Stimulated activated CD4-positive, alpha-beta T cell treated with anti-CD3 and anti-CD28 coated beads, Interleukin-15, amount 100 ng/mL, for 24 hours (primary cell): ENCODE measurements at regions not wholly inside any gene's neighbourhood (a gene's known extent, or its start where the extent isn't known, plus 50 kb on each side); places are given as distances from the start of the nearest gene placed in this dataset.

ENCODE experiments used
- DNase-seq: peaks from one replicate; pipeline ENCODE4 v3.0.0-alpha.2; 2020

- no peak for DNase-seq
These were observed 118.1 kb upstream of the CXCR4 start for GRCh38 chr2:136236019-136236418.

DNA sequence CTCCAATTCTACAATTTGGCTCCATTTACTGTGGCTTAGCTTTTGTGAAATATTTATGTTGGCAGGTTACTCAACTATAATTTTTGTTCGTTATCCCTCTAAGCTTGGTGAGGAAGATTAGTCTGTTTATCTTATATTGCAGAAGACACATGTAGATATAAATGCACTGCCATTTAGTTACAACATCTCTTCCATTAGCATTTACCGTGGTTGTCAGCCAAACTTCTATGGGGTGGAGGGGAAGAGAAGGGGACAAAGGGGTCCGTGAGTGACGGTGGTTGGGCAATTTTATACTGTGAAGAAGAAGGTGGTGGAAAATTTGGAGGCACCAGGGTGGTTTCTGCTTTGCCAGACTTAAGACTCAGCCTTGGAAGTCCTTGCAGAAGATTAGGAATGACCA is 117.6 kb upstream of the CXCR4 start:
- DNase-seq: no peak

DNA sequence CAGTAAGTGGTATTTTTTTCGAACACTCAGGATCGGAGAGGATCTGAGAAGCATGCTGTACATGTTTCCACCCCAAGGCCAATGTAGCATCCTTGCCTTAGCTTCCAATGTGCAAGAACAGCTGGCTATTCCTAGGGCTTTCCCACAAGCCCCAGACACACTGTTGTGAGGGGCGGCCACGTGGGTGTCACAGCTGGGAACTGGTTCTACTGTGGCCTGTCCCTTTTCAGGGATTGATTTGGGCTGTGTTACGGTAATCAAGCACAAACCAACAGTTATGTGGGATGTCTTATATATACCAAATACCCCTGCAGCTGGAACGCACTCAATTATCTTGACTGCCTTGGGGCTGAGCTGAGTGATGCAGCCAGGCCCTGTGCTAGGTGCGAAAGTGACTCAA is 116.3 kb upstream of the CXCR4 start:
- DNase-seq: no peak

GRCh38 chr2:136233298-136233697 is 115.3 kb upstream of the CXCR4 start:
- DNase-seq: no peak

DNA sequence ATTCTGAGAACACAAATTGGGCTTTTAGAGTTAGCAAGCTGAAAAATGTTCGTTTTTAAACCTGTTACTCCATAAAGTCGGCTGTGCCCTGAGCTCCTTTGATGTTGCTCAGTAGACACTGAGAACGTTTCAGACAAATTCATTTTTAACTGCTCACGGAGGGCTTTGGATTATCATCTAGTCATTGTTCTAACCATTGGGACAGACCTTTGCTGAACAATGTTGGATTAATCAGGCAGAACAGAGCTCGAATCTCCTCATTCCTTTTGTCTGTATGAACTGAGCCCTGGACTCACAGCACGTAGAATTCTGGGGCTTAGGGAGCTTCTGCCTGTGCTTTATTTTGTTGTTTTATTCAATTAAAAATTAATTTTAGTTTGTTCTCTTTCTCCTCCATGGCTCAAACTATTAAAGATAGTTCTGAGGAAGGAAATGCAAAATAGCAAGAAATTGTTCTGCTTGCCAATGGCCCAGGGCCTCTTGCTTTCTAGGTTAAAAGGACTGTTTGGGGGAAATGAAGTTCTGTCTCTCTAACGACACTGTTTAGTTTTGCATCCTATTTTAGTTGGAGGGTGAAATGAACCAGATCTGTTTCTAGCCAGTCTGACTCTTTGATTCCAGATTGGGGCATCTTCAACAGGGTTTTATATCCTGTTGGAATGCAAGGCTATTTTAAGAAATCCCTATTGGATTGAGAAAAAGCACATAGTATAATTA is 114.7 kb upstream of the CXCR4 start:
- DNase-seq: no peak

DNA sequence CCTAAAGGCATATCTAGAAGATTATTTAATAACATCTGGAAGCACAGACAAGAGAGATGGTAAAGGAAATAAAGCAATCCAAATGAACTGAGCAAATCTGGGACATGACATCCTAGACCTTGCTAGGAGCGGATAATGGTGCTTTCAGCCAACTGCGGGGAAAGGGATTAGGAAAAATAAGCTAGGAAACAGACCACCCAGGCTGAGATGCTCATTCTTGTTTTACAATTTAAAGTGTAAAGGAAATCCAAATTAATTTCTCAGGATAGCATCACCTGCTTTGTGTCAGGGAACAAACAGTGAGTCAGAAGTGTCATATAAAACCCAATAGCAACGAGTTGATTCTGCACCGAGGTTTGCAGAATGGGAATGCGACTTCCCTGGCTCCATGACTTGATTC is 112.5 kb upstream of the CXCR4 start:
- no peak for DNase-seq

GRCh38 chr2:136226903-136227302 is 109.0 kb upstream of the CXCR4 start:
- no peak for DNase-seq

DNA sequence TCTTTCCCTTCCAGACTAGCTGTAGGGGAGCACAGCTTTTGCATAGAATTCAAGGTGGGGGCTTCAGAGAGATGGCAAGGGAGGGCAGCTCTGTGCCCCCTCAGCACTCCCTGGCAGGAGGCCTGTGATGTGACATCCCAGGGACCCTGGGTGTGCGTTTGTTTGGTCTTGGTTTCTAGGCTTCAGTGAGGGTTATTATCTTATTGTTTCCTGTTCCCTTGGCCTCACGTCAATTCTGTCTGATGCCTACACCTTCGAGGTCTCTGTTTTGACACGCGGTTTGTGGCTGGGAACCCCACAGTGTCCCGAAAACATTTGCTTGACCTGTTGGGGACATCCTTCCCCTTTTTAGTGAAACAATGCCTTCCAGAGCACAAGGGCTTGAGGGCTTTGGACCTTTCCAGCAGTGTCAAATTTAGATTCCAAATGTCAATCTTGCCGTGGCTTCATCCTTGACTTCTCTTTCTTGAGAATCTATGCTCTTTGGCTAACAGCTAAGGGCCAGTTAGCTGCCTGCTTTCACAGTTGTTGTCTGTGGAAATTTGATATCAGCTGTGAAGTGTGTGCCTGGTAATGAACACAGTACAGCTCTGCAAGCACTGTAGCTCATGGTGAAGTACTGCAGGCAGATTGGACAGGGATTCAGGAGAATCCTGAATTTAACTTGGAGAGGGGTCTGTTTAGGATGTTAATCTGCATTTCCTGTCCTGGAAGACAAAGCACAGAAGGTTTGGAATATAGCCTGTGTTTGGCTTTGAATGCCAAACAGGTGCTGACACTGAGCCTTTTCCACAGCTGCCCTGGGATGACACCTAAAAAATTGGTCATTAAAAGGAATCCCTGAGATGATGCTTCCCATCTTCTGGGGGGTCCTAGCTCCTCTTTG is 108.2 kb upstream of the CXCR4 start:
- DNase-seq: no peak

- DNase-seq: no peak
These were observed 105.3 kb upstream of the CXCR4 start for GRCh38 chr2:136223274-136223673.

DNA sequence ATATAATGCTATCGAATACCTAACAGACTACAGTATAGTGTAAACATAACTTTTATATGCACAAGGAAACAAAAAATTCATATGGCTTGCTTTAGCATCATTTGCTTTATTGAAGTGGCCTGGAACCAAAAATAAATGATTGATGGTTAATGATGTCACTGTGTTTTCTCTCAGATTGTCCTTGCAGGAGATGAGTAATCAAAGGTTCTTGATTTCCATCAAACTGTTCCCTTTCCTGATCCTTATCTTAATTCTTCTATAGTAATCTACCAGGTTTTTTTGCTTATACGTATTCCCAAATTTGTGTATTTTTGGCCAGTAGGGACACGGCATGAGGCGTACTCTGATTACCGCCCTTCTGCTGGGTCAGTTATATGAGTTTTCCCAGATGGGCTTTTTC is 104.9 kb upstream of the CXCR4 start:
- no peak for DNase-seq

- no peak for DNase-seq
These were observed 103.1 kb upstream of the CXCR4 start for GRCh38 chr2:136221026-136221425.

DNA sequence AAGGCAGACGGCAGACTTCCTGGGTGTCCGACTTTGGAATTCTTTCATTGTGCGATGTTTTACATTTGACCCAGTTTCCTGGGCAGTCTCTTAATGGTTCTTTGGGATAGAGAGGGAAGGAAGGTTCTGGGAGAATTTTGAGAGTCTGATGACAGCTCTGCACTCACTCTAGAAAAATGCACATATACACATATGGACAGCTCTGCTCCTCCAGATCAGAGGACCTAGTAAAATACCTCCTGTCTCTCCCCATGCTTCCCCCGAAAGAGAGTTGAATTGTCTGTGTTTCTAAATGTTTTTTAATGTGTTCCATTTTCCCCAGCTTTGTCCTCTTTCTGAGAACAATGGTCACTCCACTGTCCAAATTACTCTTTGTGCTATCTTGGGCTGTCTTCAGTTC is 102.0 kb upstream of the CXCR4 start:
- DNase-seq: no peak

DNA sequence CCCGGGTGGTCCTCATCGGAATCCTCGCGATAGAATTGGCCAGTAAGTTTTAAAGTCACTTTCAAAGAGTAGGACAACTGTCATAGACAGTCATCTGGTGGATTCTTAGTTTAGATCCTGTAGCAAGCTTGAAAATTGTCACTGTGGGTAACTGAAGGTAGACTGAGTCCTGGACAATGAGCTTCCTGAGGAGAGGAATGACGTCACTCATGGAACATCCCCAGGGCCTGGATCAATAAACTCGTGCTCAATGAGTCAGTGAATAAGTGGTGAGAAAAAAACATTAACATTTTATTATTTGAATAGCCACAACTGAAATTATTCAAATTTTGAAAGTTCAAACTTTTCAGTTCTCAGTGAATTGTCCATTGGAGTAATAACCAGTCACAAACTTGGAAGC is 101.4 kb upstream of the CXCR4 start:
- DNase-seq: no peak

- no peak for DNase-seq
These were observed 100.0 kb upstream of the CXCR4 start for GRCh38 chr2:136217996-136218395.

DNA sequence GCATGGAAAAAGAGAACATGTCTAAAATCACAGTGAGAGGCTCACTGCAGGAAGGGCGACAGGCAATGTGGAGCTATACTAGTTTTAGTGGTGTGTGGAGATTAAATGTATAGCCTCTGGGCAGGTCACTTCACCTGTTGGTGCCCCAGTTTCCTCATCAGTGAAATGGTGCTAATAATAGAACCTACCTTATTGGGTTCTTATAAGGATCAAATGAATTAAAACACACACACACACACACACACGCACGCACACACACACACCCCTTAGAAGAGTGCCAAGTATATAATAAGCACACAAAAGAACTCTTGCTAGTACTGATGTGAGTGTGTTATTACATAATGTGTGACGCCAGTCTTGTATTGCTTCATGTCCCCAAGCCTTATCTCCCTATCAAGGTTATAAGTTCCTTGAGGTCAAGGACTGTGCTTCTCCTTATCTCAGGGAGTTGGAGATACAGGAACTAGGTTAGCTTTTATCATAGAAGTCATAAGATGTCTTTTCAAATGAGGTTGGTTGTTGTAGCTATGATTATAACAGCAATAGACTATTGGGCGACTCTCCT is 98.0 kb upstream of the CXCR4 start:
- no peak for DNase-seq

DNA sequence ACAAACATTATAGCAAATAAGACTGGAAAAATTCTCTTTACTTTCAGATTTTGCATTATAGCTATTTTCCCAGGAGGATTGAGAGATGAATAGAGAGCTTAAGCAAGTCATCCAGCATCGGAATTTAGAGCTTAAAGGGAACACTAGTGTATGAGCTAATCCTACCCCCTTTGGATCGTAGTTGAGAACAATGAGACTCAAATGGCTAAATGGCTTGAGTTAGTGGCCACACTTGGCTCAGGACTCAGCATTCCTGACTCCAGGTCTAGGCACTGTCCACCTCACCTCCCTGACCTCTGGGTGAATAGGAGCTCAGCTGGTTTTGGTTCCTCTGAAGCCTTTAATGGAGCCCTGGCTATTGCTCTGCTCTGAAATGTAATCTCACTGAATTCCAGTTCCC is 97.5 kb upstream of the CXCR4 start:
- no peak for DNase-seq

DNA sequence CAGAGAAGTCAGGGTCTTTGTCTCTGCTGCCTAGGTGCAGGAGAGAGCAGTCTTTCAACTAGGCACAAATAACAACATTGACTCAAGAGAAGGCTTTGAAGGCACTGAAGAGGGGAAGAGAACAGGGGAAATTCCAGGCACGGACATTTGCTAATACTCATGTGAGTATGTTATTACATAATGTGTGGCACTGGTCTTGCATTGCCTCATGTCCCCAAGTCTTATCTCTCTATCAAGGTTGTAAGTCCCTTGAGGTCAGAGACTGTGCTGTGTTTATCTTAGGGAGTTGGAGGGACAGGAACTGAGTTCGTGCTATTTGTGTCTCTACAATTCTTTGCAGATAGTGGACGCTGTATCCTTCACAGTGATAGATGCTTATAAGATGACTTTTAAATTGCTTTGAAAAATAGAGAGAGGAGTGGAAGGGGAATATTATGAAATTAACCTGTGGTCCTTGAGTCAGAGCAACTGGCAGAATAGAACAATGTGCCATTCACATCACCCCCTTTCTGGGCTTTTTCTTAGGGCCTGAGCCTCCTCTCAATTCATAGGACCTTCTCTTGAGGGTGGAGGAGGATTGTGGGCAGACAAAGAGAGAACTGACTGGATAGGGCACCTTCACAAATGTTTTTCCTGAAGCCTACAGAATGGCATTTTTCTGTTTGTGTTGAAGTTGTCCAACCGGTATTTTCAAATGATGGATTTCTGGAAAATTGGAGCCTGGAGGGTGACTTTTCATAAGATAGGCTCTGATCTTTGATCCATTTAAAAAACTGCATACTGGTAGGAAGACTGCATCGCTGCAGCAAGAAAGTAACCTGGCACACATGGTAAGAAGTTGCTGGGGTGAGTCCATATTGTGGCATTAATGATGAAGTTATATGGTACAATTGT is 96.6 kb upstream of the CXCR4 start:
- no peak for DNase-seq

DNA sequence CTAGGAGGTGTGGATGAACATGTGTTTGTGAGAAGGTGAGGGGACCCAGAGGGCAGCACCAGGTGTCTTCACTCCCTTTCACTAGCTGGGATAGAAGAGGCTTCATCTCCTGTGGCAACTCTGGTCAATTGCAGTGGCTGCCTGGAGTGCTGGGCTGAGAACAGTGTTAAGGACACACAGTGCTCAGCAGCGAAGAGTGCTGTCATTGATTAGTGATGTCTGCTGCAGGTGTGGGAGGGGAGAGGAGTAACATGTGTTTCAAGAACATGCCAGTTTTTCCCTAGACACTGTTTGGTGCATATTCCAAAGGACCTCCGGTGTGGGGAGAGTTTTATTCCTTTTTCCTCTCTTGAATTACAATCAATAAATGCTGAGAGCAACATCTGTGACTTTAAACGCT is 95.9 kb upstream of the CXCR4 start:
- no peak for DNase-seq

GRCh38 chr2:136212426-136213378 is 94.8 kb upstream of the CXCR4 start:
- peak; percentile 32 for DNase-seq

DNA sequence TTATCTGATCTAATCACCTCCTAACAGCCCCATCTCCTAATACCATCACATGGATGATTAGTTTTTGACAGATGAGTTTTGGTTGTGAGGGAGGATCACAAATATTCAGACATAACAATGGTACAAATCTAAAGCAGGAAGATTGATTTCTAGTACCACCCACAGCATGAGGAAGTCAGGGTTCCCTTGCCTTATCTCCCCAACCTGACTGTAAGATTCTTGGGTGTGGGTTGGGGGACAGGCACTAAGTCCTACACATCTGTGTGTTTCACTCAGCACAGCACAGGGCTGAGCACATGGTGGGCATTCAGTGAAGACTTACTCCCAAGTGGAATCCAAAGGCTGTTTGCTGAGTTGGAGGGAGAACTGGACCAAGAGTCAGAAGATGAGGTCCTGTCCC is 93.8 kb upstream of the CXCR4 start:
- no peak for DNase-seq

GRCh38 chr2:136210822-136211221 is 92.9 kb upstream of the CXCR4 start:
- no peak for DNase-seq

DNA sequence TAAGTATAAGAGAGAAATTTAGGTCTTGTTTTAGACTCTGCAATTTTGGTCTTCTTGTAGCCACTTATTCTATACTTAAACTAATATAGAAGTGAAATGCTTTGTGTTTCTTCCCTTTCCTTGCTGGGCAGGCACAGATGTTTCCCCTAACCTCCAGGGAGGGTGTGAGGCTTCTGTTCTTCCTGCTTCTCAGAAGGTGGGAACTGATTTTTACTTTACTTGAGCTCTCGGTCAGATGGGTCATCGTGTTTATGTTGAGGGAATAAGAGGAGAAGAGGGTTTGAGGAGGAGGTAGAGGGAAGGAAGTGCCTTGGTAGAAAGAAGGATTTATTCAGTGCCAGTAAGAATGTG is 92.5 kb upstream of the CXCR4 start:
- DNase-seq: no peak
